Endothelial cell of umbilical vein (primary cell): ENCODE measurements at regions not wholly inside any gene's neighbourhood (a gene's known extent, or its start where the extent isn't known, plus 50 kb on each side); places are given as distances from the start of the nearest gene placed in this dataset.

Experiments
- BruUV-seq: library from RNA; stranded (reverse); fragments of 400-500 nt; replicated peaks from 2 replicates; lab custom pipeline; 2021; lab: Mats Ljungman, UMichigan
- CTCF ChIA-PET: fragments of 300-600, 350-600 bp; sonication (Branson Sonifier 250); formaldehyde crosslinking; loops from one replicate; lab custom pipeline; 2021; ENCODE audit warnings: antibody characterized with exemption, inconsistent platforms; lab: Charles Lee
- POLR2A ChIA-PET: fragments of 300-600, 350-600 bp; sonication (Branson Sonifier 250); formaldehyde crosslinking; loops from one replicate; lab custom pipeline; 2021; ENCODE audit warnings: antibody characterized with exemption, inconsistent platforms; lab: Charles Lee
- DNase-seq: peaks from one replicate; pipeline ENCODE4 v3.0.0-alpha.2; 2011; ENCODE audit warnings: low read depth, low spot score
- FAIRE-seq: peaks from 2 replicates; lab custom pipeline; 2011; peaks lifted over from hg19 to GRCh38; lab: Jason Lieb, UNC
- H2AFZ ChIP-seq: 2 replicates; pipeline ENCODE4 v1.6.0; 2012; ENCODE audit warnings: low read depth, low read length, control low read depth, inconsistent platforms
- H3K27ac ChIP-seq: 2 replicates; pipeline ENCODE4 v1.5.1; 2011; ENCODE audit warnings: low read depth, mild to moderate bottlenecking, control low read depth, low read length, moderate library complexity; ENCODE audit not compliant: insufficient read depth
- H3K27me3 ChIP-seq, 2 experiments: 2 replicates each; pipeline versions ENCODE4 v1.6.0 to v1.6.1; 2011; ENCODE audit warnings: low read length in 2 of 2, mixed read lengths in 1 of 2; ENCODE audit not compliant: control insufficient read depth in 2 of 2, insufficient read depth in 2 of 2
- H3K36me3 ChIP-seq, 2 experiments: 2 replicates in 1 of 2; 3 replicates in 1 of 2; pipeline ENCODE4 v1.5.1; 2011; ENCODE audit warnings: low read length in 2 of 2, mild to moderate bottlenecking in 1 of 2, moderate library complexity in 1 of 2; ENCODE audit not compliant: control insufficient read depth in 2 of 2, insufficient read depth in 2 of 2; ENCODE audit errors: extremely low read depth in 1 of 2
- H3K4me1 ChIP-seq: 3 replicates; pipeline ENCODE4 v1.5.1; 2011; ENCODE audit warnings: mild to moderate bottlenecking, low read length; ENCODE audit not compliant: control insufficient read depth, insufficient read depth; ENCODE audit errors: extremely low read depth
- H3K4me2 ChIP-seq: 2 replicates; pipeline ENCODE4 v1.6.1; 2011; ENCODE audit warnings: low read length, control low read depth, mixed read lengths; ENCODE audit not compliant: insufficient read depth
- H3K4me3 ChIP-seq, 3 experiments: fragments of 200-600 bp in 1 of 3; sonication (generic), shearing (Covaris generic) in 1 of 3; replicated peaks in 1 of 3; 2 replicates each; pipeline ENCODE4 v1.5.1; 2011 to 2016; ENCODE audit warnings: control low read depth in 3 of 3, low read length in 3 of 3, mild to moderate bottlenecking in 2 of 3, inconsistent platforms in 1 of 3, low read depth in 1 of 3, moderate library complexity in 1 of 3; ENCODE audit not compliant: insufficient read depth in 1 of 3
- H3K79me2 ChIP-seq: 2 replicates; pipeline ENCODE4 v1.6.0; 2012; ENCODE audit warnings: low read length, inconsistent platforms; ENCODE audit not compliant: control insufficient read depth, insufficient read depth
- H3K9ac ChIP-seq: replicated peaks from 2 replicates; pipeline ENCODE3; 2011; ENCODE audit warnings: low read length, control low read depth; ENCODE audit not compliant: insufficient read depth; ENCODE audit errors: extremely low read depth
- H3K9me1 ChIP-seq: replicated peaks from 3 replicates; pipeline ENCODE4 v1.6.0; 2011; ENCODE audit warnings: mild to moderate bottlenecking, low read length; ENCODE audit not compliant: control insufficient read depth, insufficient read depth; ENCODE audit errors: extremely low read depth
- H3K9me3 ChIP-seq: replicated peaks from 2 replicates; pipeline ENCODE4 v1.5.1; 2012; ENCODE audit warnings: low read length, inconsistent platforms; ENCODE audit not compliant: control insufficient read depth, insufficient read depth
- H4K20me1 ChIP-seq: replicated peaks from 2 replicates; pipeline ENCODE3; 2011; ENCODE audit warnings: mild to moderate bottlenecking, low read length; ENCODE audit not compliant: control insufficient read depth, insufficient read depth; ENCODE audit errors: extremely low read depth
- CTCF ChIP-seq, 2 donors: IDR thresholded peaks; 1 replicate in 1 of 2; 2 replicates in 1 of 2; pipeline ENCODE4 v1.5.1; 2011; ENCODE audit warnings: low read length in 2 of 2, mild to moderate bottlenecking in 2 of 2, moderate library complexity in 2 of 2, control low read depth in 1 of 2, inconsistent platforms in 1 of 2, low read depth in 1 of 2; ENCODE audit not compliant: insufficient read depth in 1 of 2; ENCODE audit errors: extremely low read depth in 1 of 2
- EZH2 ChIP-seq: IDR thresholded peaks from 2 replicates; pipeline ENCODE4 v1.6.1; 2012; ENCODE audit warnings: borderline replicate concordance, low read depth, mild to moderate bottlenecking, moderate library complexity, low read length, inconsistent platforms; ENCODE audit not compliant: severe bottlenecking
- FOS ChIP-seq: IDR thresholded peaks from 2 replicates; pipeline ENCODE4 v1.6.1; 2011; ENCODE audit warnings: mild to moderate bottlenecking, low read length, moderate library complexity, borderline replicate concordance; ENCODE audit not compliant: insufficient read depth
- GATA2 ChIP-seq: IDR thresholded peaks from 2 replicates; pipeline ENCODE4 v1.7.0; 2011; ENCODE audit warnings: low read depth, mild to moderate bottlenecking, moderate library complexity, mixed read lengths, low read length; ENCODE audit not compliant: insufficient read length, insufficient read depth
- JUN ChIP-seq: IDR thresholded peaks from 2 replicates; pipeline ENCODE4 v1.6.1; 2011; ENCODE audit warnings: borderline replicate concordance, low read depth; ENCODE audit not compliant: insufficient read length, insufficient read depth
- MAX ChIP-seq: IDR thresholded peaks from 2 replicates; pipeline ENCODE4 v1.6.1; 2011; ENCODE audit not compliant: insufficient read depth, insufficient read length
- MYC ChIP-seq: IDR thresholded peaks from one replicate; pipeline ENCODE4 v1.6.1; 2011; ENCODE audit warnings: mild to moderate bottlenecking, low read depth, low read length
- POLR2A ChIP-seq: IDR thresholded peaks from 2 replicates; pipeline ENCODE4 v1.6.1; 2012; ENCODE audit warnings: low read depth, mild to moderate bottlenecking, control low read depth, low read length
- POLR2AphosphoS5 ChIP-seq: IDR thresholded peaks from 2 replicates; pipeline ENCODE4 v1.6.1; 2012; ENCODE audit warnings: low read depth, mild to moderate bottlenecking, control low read depth, low read length, moderate library complexity; ENCODE audit not compliant: insufficient read depth
- dilution Hi-C: fragments of 300-500 bp; cut with MboI; formaldehyde crosslinking; loops from one replicate; pipeline ENCODE4 v1.15.0; 2019; ENCODE audit warnings: low sequenced_read_pairs; ENCODE audit not compliant: extremely low pct_ligation_motif_present
- intact Hi-C: fragments of 100-400 bp; cut with micrococcal nuclease; formaldehyde crosslinking; loops from one replicate; pipeline ENCODE4 v1.10.0; 2022

GRCh38 chr14:22427771-22428231 is 161.2 kb downstream of the DAD1 start:
- peaks cover 23% of the 10 kb centered on the region for H3K4me1 ChIP-seq
- intact Hi-C loops = no loop called here
- H3K79me2 ChIP-seq = no peaks in the 10 kb centered on the region
- no TSS peak for BruUV-seq
- H3K27me3 ChIP-seq = peaks cover 18 to 24% of the 10 kb centered on the region in 2 experiments
- CTCF ChIA-PET = interaction anchor here (0.9 to 1.4 kb wide), 4 partner anchors 17 to 693 kb away, joined by 3 read pairs; no protein-coding TSS in a partner anchor
- no peak overlapping the region for H3K4me3 ChIP-seq
- no peaks in the 10 kb centered on the region for H3K9me3 ChIP-seq
- no peak overlapping the region for H3K9ac ChIP-seq
- H3K4me2 ChIP-seq = no peak overlapping the region
- POLR2A ChIA-PET = no interaction called here
- no peak overlapping the region for H3K27ac ChIP-seq
- FAIRE-seq (no peak), DNase-seq (no peak)
- dilution Hi-C loops = no loop called here
- H3K9me1 ChIP-seq = no peaks in the 10 kb centered on the region
- H4K20me1 ChIP-seq = no peaks in the 10 kb centered on the region
- TF ChIP-seq MYC (no peak), GATA2 (no peak), CTCF (IDR thresholded peaks at IDR 0.05; ENCODE audit: extremely low read depth in 1 of 2, insufficient read depth in 1 of 2, low read depth in 1 of 2, low read length in 2 of 2) (no peak), FOS (no peak), POLR2AphosphoS5 (no peak), JUN (no peak), MAX (no peak), POLR2A (no peak), EZH2 (no peak)
- no peaks in the 10 kb centered on the region for H3K36me3 ChIP-seq
- H2AFZ ChIP-seq = no peak overlapping the region
